ENCODE measurements at regions not wholly inside any gene's neighbourhood (a gene's known extent, or its start where the extent isn't known, plus 50 kb on each side); places are given as distances from the start of the nearest gene placed in this dataset.

- Histone ChIP-seq H3K4me3 (ENCODE audit: low read length) (no peak overlapping the region), H3K4me1 (ENCODE audit: control insufficient read depth, insufficient read depth, low read length) (no peaks in the 10 kb centered on the region), H3K27ac (ENCODE audit: low read length) (no peak overlapping the region), H3K36me3 (ENCODE audit: control insufficient read depth, insufficient read depth, low read length) (no peaks in the 10 kb centered on the region), H3K27me3 (ENCODE audit: control insufficient read depth, insufficient read depth, low read length) (no peaks in the 10 kb centered on the region), H3K9me3 (ENCODE audit: control insufficient read depth, low read depth, low read length) (no peaks in the 10 kb centered on the region)
- no CpG with 5 or more reads among the region's 1 CpG for WGBS (ENCODE audit: insufficient coverage, low lambda C conversion rate)
- DNase-seq: no peak
These were observed 89.2 kb upstream of the GPM6B start for GRCh38 chrX:13906093-13906492.

GRCh38 chrX:13903405-13903804 is 86.5 kb upstream of the GPM6B start:
- H3K27ac ChIP-seq (ENCODE audit: low read length): no peak overlapping the region
- H3K27me3 ChIP-seq (ENCODE audit: control insufficient read depth, insufficient read depth, low read length): no peaks in the 10 kb centered on the region
- DNase-seq: no peak
- H3K4me3 ChIP-seq (ENCODE audit: low read length): no peak overlapping the region
- no peaks in the 10 kb centered on the region for H3K4me1 ChIP-seq (ENCODE audit: control insufficient read depth, insufficient read depth, low read length)
- no peaks in the 10 kb centered on the region for H3K9me3 ChIP-seq (ENCODE audit: control insufficient read depth, low read depth, low read length)
- WGBS (ENCODE audit: insufficient coverage, low lambda C conversion rate): 50% methylated on average over 1 of the region's 8 CpGs
- H3K36me3 ChIP-seq (ENCODE audit: control insufficient read depth, insufficient read depth, low read length): no peaks in the 10 kb centered on the region

- no peak for DNase-seq
- Histone ChIP-seq H3K27ac (ENCODE audit: low read length) (no peak overlapping the region), H3K27me3 (ENCODE audit: control insufficient read depth, insufficient read depth, low read length) (no peaks in the 10 kb centered on the region), H3K9me3 (ENCODE audit: control insufficient read depth, low read depth, low read length) (no peaks in the 10 kb centered on the region), H3K4me3 (ENCODE audit: low read length) (no peak overlapping the region), H3K36me3 (ENCODE audit: control insufficient read depth, insufficient read depth, low read length) (no peaks in the 10 kb centered on the region), H3K4me1 (ENCODE audit: control insufficient read depth, insufficient read depth, low read length) (no peaks in the 10 kb centered on the region)
- no CpG with 5 or more reads among the region's 3 CpGs for WGBS (ENCODE audit: insufficient coverage, low lambda C conversion rate)
These were observed 85.5 kb upstream of the GPM6B start for GRCh38 chrX:13902406-13902805.

GRCh38 chrX:13901354-13901753 is 84.5 kb upstream of the GPM6B start:
- no peaks in the 10 kb centered on the region for H3K4me1 ChIP-seq (ENCODE audit: control insufficient read depth, insufficient read depth, low read length)
- WGBS (ENCODE audit: insufficient coverage, low lambda C conversion rate): no CpG with 5 or more reads among the region's 2 CpGs
- no peaks in the 10 kb centered on the region for H3K27me3 ChIP-seq (ENCODE audit: control insufficient read depth, insufficient read depth, low read length)
- H3K36me3 ChIP-seq (ENCODE audit: control insufficient read depth, insufficient read depth, low read length): no peaks in the 10 kb centered on the region
- H3K4me3 ChIP-seq (ENCODE audit: low read length): no peak overlapping the region
- no peak for DNase-seq
- no peaks in the 10 kb centered on the region for H3K9me3 ChIP-seq (ENCODE audit: control insufficient read depth, low read depth, low read length)
- no peak overlapping the region for H3K27ac ChIP-seq (ENCODE audit: low read length)

GRCh38 chrX:13900351-13900750 is 83.5 kb upstream of the GPM6B start:
- Histone ChIP-seq H3K27me3 (ENCODE audit: control insufficient read depth, insufficient read depth, low read length) (no peaks in the 10 kb centered on the region), H3K4me3 (ENCODE audit: low read length) (no peak overlapping the region), H3K9me3 (ENCODE audit: control insufficient read depth, low read depth, low read length) (no peaks in the 10 kb centered on the region), H3K27ac (ENCODE audit: low read length) (no peak overlapping the region), H3K36me3 (ENCODE audit: control insufficient read depth, insufficient read depth, low read length) (no peaks in the 10 kb centered on the region), H3K4me1 (ENCODE audit: control insufficient read depth, insufficient read depth, low read length) (no peaks in the 10 kb centered on the region)
- WGBS (ENCODE audit: insufficient coverage, low lambda C conversion rate): no CpG with 5 or more reads among the region's 10 CpGs
- no peak for DNase-seq

- Histone ChIP-seq H3K4me1 (ENCODE audit: control insufficient read depth, insufficient read depth, low read length) (no peaks in the 10 kb centered on the region), H3K9me3 (ENCODE audit: control insufficient read depth, low read depth, low read length) (no peaks in the 10 kb centered on the region), H3K36me3 (ENCODE audit: control insufficient read depth, insufficient read depth, low read length) (no peaks in the 10 kb centered on the region), H3K27ac (ENCODE audit: low read length) (no peak overlapping the region), H3K27me3 (ENCODE audit: control insufficient read depth, insufficient read depth, low read length) (no peaks in the 10 kb centered on the region), H3K4me3 (ENCODE audit: low read length) (no peak overlapping the region)
- no peak for DNase-seq
- WGBS (ENCODE audit: insufficient coverage, low lambda C conversion rate): no CpG with 5 or more reads among the region's 6 CpGs
These were observed 82.7 kb upstream of the GPM6B start for GRCh38 chrX:13899607-13900006.

- H3K36me3 ChIP-seq (ENCODE audit: control insufficient read depth, insufficient read depth, low read length): no peaks in the 10 kb centered on the region
- no peaks in the 10 kb centered on the region for H3K4me1 ChIP-seq (ENCODE audit: control insufficient read depth, insufficient read depth, low read length)
- no peak for DNase-seq
- H3K27me3 ChIP-seq (ENCODE audit: control insufficient read depth, insufficient read depth, low read length): no peaks in the 10 kb centered on the region
- H3K4me3 ChIP-seq (ENCODE audit: low read length): no peak overlapping the region
- no peaks in the 10 kb centered on the region for H3K9me3 ChIP-seq (ENCODE audit: control insufficient read depth, low read depth, low read length)
- H3K27ac ChIP-seq (ENCODE audit: low read length): no peak overlapping the region
- no CpG with 5 or more reads among the region's 4 CpGs for WGBS (ENCODE audit: insufficient coverage, low lambda C conversion rate)
These were observed 81.7 kb upstream of the GPM6B start for GRCh38 chrX:13898603-13899002.

- H3K4me1 ChIP-seq (ENCODE audit: control insufficient read depth, insufficient read depth, low read length): no peaks in the 10 kb centered on the region
- no peak overlapping the region for H3K4me3 ChIP-seq (ENCODE audit: low read length)
- no peak overlapping the region for H3K27ac ChIP-seq (ENCODE audit: low read length)
- H3K36me3 ChIP-seq (ENCODE audit: control insufficient read depth, insufficient read depth, low read length): no peaks in the 10 kb centered on the region
- DNase-seq: no peak
- no peaks in the 10 kb centered on the region for H3K9me3 ChIP-seq (ENCODE audit: control insufficient read depth, low read depth, low read length)
- no CpG with 5 or more reads among the region's 3 CpGs for WGBS (ENCODE audit: insufficient coverage, low lambda C conversion rate)
- H3K27me3 ChIP-seq (ENCODE audit: control insufficient read depth, insufficient read depth, low read length): no peaks in the 10 kb centered on the region
These were observed 81.2 kb upstream of the GPM6B start for GRCh38 chrX:13898083-13898482.

- no CpG with 5 or more reads among the region's 4 CpGs for WGBS (ENCODE audit: insufficient coverage, low lambda C conversion rate)
- DNase-seq: no peak
These were observed 80.7 kb upstream of the GPM6B start for GRCh38 chrX:13897566-13897965.

GRCh38 chrX:13894888-13895565 is 78.1 kb upstream of the GPM6B start:
- Histone ChIP-seq H3K9me3 (ENCODE audit: control insufficient read depth, low read depth, low read length) (no peaks in the 10 kb centered on the region), H3K4me1 (ENCODE audit: control insufficient read depth, insufficient read depth, low read length) (no peaks in the 10 kb centered on the region), H3K27me3 (ENCODE audit: control insufficient read depth, insufficient read depth, low read length) (no peaks in the 10 kb centered on the region), H3K36me3 (ENCODE audit: control insufficient read depth, insufficient read depth, low read length) (no peaks in the 10 kb centered on the region), H3K4me3 (ENCODE audit: low read length) (no peak overlapping the region), H3K27ac (ENCODE audit: low read length) (no peak overlapping the region)
- WGBS (ENCODE audit: insufficient coverage, low lambda C conversion rate): 83% methylated on average over 1 of the region's 5 CpGs
- DNase-seq: no peak

More at GRCh38 chrX:13897566-13897965, 80.7 kb upstream of the GPM6B start:
- H3K4me1 ChIP-seq (ENCODE audit: control insufficient read depth, insufficient read depth, low read length): no peaks in the 10 kb centered on the region
- H3K36me3 ChIP-seq (ENCODE audit: control insufficient read depth, insufficient read depth, low read length): no peaks in the 10 kb centered on the region
- H3K4me3 ChIP-seq (ENCODE audit: low read length): no peak overlapping the region
- H3K27me3 ChIP-seq (ENCODE audit: control insufficient read depth, insufficient read depth, low read length): no peaks in the 10 kb centered on the region
- H3K9me3 ChIP-seq (ENCODE audit: control insufficient read depth, low read depth, low read length): no peaks in the 10 kb centered on the region
- no peak overlapping the region for H3K27ac ChIP-seq (ENCODE audit: low read length)

GRCh38 chrX:13893826-13894225 is 76.9 kb upstream of the GPM6B start:
- H3K4me1 ChIP-seq (ENCODE audit: control insufficient read depth, insufficient read depth, low read length): no peaks in the 10 kb centered on the region
- H3K27ac ChIP-seq (ENCODE audit: low read length): no peak overlapping the region
- no peaks in the 10 kb centered on the region for H3K27me3 ChIP-seq (ENCODE audit: control insufficient read depth, insufficient read depth, low read length)
- WGBS (ENCODE audit: insufficient coverage, low lambda C conversion rate): no CpG with 5 or more reads among the region's 5 CpGs
- DNase-seq: no peak
- no peaks in the 10 kb centered on the region for H3K9me3 ChIP-seq (ENCODE audit: control insufficient read depth, low read depth, low read length)
- H3K36me3 ChIP-seq (ENCODE audit: control insufficient read depth, insufficient read depth, low read length): no peaks in the 10 kb centered on the region
- H3K4me3 ChIP-seq (ENCODE audit: low read length): no peak overlapping the region

All from large intestine (tissue), 3 donors.